H1 (cell line): ENCODE measurements at regions not wholly inside any gene's neighbourhood (a gene's known extent, or its start where the extent isn't known, plus 50 kb on each side); places are given as distances from the start of the nearest gene placed in this dataset.

ENCODE experiments used
- CTCF ChIA-PET: fragments of 300-600 bp; sonication (Branson Sonifier 250); formaldehyde crosslinking; loops from one replicate; lab custom pipeline; 2021; ENCODE audit not compliant: partially characterized antibody; lab: Charles Lee
- POLR2A ChIA-PET: fragments of 300-600 bp; sonication (Branson Sonifier 250); formaldehyde crosslinking; loops from one replicate; lab custom pipeline; 2021; ENCODE audit warnings: inconsistent platforms; ENCODE audit not compliant: partially characterized antibody; lab: Charles Lee
- DNase-seq, 2 experiments: peaks; one replicate each; pipeline versions ENCODE4 v3.0.0 to v3.0.0-alpha.2; 2010 to 2022; ENCODE audit warnings: low spot score in 2 of 2, low read depth in 1 of 2, mixed read lengths in 1 of 2
- FAIRE-seq: peaks from 2 replicates; lab custom pipeline; 2011; peaks lifted over from hg19 to GRCh38; lab: Jason Lieb, UNC
- H2AFZ ChIP-seq: 2 replicates; pipeline ENCODE4 v1.8.1; 2012; ENCODE audit warnings: low read length, inconsistent platforms
- H2AK5ac ChIP-seq: 2 replicates; pipeline ENCODE4 v1.6.1; 2013; ENCODE audit warnings: low read depth, low read length
- H2BK120ac ChIP-seq: replicated peaks from 2 replicates; pipeline ENCODE3; 2013; ENCODE audit warnings: low read depth, low read length, inconsistent platforms
- H2BK12ac ChIP-seq: 2 replicates; pipeline ENCODE4 v1.6.1; 2013; ENCODE audit warnings: low read depth, low read length
- H2BK15ac ChIP-seq: 2 replicates; pipeline ENCODE4 v1.6.1; 2013; ENCODE audit warnings: low read length
- H2BK20ac ChIP-seq: 2 replicates; pipeline ENCODE4 v1.6.1; 2013; ENCODE audit warnings: low read length
- H2BK5ac ChIP-seq: 2 replicates; pipeline ENCODE4 v1.6.1; 2013; ENCODE audit warnings: low read depth, low read length
- H3K14ac ChIP-seq: 2 replicates; pipeline ENCODE4 v1.6.1; 2013; ENCODE audit warnings: inconsistent platforms; ENCODE audit not compliant: insufficient read length
- H3K18ac ChIP-seq: 2 replicates; pipeline ENCODE4 v1.6.1; 2013; ENCODE audit warnings: low read length; ENCODE audit errors: extremely low read depth
- H3K23ac ChIP-seq: 2 replicates; pipeline ENCODE4 v1.6.1; 2013; ENCODE audit warnings: inconsistent platforms; ENCODE audit not compliant: insufficient read length
- H3K23me2 ChIP-seq: 2 replicates; pipeline ENCODE4 v1.6.1; 2013; ENCODE audit warnings: low read depth, low read length
- H3K27ac ChIP-seq: 2 replicates; pipeline ENCODE4 v1.6.1; 2011; ENCODE audit warnings: low read depth, low read length, inconsistent platforms
- H3K27me3 ChIP-seq, 4 experiments: replicated peaks in 1 of 4; 1 replicate in 1 of 4; 2 replicates in 3 of 4; pipeline versions ENCODE4 v1.6.1 to v1.8.1; 2011 to 2013; ENCODE audit warnings: low read length in 3 of 4, mild to moderate bottlenecking in 3 of 4, inconsistent platforms in 2 of 4, mixed read lengths in 2 of 4, moderate library complexity in 1 of 4; ENCODE audit not compliant: control insufficient read depth in 3 of 4, insufficient read depth in 3 of 4; ENCODE audit errors: extremely low read depth in 1 of 4
- H3K36me3 ChIP-seq, 4 experiments: 2 replicates each; pipeline versions ENCODE4 v1.6.1 to v1.8.1; 2011 to 2013; ENCODE audit warnings: mild to moderate bottlenecking in 4 of 4, low read length in 3 of 4, moderate library complexity in 2 of 4, control low read depth in 1 of 4, inconsistent platforms in 1 of 4; ENCODE audit not compliant: insufficient read depth in 4 of 4, control insufficient read depth in 2 of 4
- H3K4ac ChIP-seq: replicated peaks from 2 replicates; pipeline ENCODE3; 2013; ENCODE audit warnings: low read length, low read depth, mixed read lengths, inconsistent platforms; ENCODE audit not compliant: insufficient read length
- H3K4me1 ChIP-seq, 4 experiments: replicated peaks in 1 of 4; 1 replicate in 1 of 4; 2 replicates in 3 of 4; pipeline versions ENCODE4 v1.6.1 to v1.8.1; 2011 to 2013; ENCODE audit warnings: low read length in 3 of 4, inconsistent platforms in 2 of 4, mixed read lengths in 1 of 4; ENCODE audit not compliant: insufficient read depth in 4 of 4, control insufficient read depth in 3 of 4
- H3K4me2 ChIP-seq, 2 experiments: 2 replicates each; pipeline versions ENCODE4 v1.6.1 to v1.8.1; 2011 to 2013; ENCODE audit warnings: low read depth in 2 of 2, low read length in 2 of 2, control low read depth in 1 of 2, inconsistent platforms in 1 of 2, mild to moderate bottlenecking in 1 of 2; ENCODE audit not compliant: insufficient read depth in 1 of 2
- H3K4me3 ChIP-seq, 4 experiments: fragments of 200-600, 300-600 bp in 1 of 4; sonication (generic), shearing (Covaris generic), sonication (Bioruptor Twin) in 1 of 4; 2 replicates each; pipeline versions ENCODE4 v1.5.1 to v1.8.1; 2011 to 2016; ENCODE audit warnings: low read length in 4 of 4, low read depth in 3 of 4, control low read depth in 2 of 4, inconsistent platforms in 2 of 4, mild to moderate bottlenecking in 2 of 4, mixed read lengths in 1 of 4, moderate library complexity in 1 of 4; ENCODE audit not compliant: insufficient read depth in 2 of 4; ENCODE audit errors: extremely low read depth in 1 of 4
- H3K56ac ChIP-seq: replicated peaks from 2 replicates; pipeline ENCODE3; 2013; ENCODE audit warnings: low read depth, mild to moderate bottlenecking, mixed read lengths, low read length, inconsistent platforms; ENCODE audit not compliant: insufficient read length
- H3K79me1 ChIP-seq: 2 replicates; pipeline ENCODE4 v1.6.1; 2013; ENCODE audit warnings: low read depth, low read length, control low read depth
- H3K79me2 ChIP-seq, 2 experiments: 2 replicates each; pipeline versions ENCODE4 v1.6.1 to v1.8.1; 2012 to 2013; ENCODE audit warnings: low read length in 2 of 2, mild to moderate bottlenecking in 2 of 2, inconsistent platforms in 1 of 2; ENCODE audit not compliant: insufficient read depth in 2 of 2, control insufficient read depth in 1 of 2
- H3K9ac ChIP-seq, 4 experiments: replicated peaks in 1 of 4; 1 replicate in 1 of 4; 2 replicates in 3 of 4; pipeline versions ENCODE4 v1.6.1 to v1.8.1; 2011 to 2013; ENCODE audit warnings: low read depth in 3 of 4, low read length in 3 of 4, control low read depth in 2 of 4, mild to moderate bottlenecking in 2 of 4, moderate library complexity in 2 of 4, inconsistent platforms in 1 of 4; ENCODE audit errors: extremely low read depth in 1 of 4
- H3K9me3 ChIP-seq, 2 experiments: 2 replicates each; pipeline versions ENCODE4 v1.6.1 to v1.8.1; 2012 to 2013; ENCODE audit warnings: mild to moderate bottlenecking in 2 of 2, moderate library complexity in 2 of 2, control low read depth in 1 of 2, inconsistent platforms in 1 of 2, low read depth in 1 of 2, low read length in 1 of 2, mixed read lengths in 1 of 2; ENCODE audit not compliant: insufficient read depth in 2 of 2
- H4K20me1 ChIP-seq, 2 experiments: replicated peaks in 1 of 2; 2 replicates each; pipeline versions ENCODE3 to v1.8.1; 2011 to 2013; ENCODE audit warnings: inconsistent platforms in 2 of 2, low read length in 2 of 2, mild to moderate bottlenecking in 1 of 2; ENCODE audit not compliant: insufficient read depth in 2 of 2, control insufficient read depth in 1 of 2
- H4K5ac ChIP-seq: 2 replicates; pipeline ENCODE4 v1.6.1; 2013; ENCODE audit warnings: low read length, low read depth, mixed read lengths, inconsistent platforms; ENCODE audit not compliant: insufficient read length
- H4K8ac ChIP-seq: 2 replicates; pipeline ENCODE4 v1.8.0; 2013; ENCODE audit warnings: mild to moderate bottlenecking, moderate library complexity, low read length, inconsistent platforms; ENCODE audit not compliant: insufficient read depth; ENCODE audit errors: extremely low read depth
- H4K91ac ChIP-seq: replicated peaks from 2 replicates; pipeline ENCODE3; 2013; ENCODE audit warnings: low read length, mixed read lengths, inconsistent platforms; ENCODE audit not compliant: insufficient read length
- WGBS, 2 experiments: shearing (Covaris generic) in 1 of 2; methylation state at CpG; one replicate each; pipeline versions ENCODE4 v1.1.6 to v1.1.7; 2013 to 2015; ENCODE audit warnings: low lambda C conversion rate in 2 of 2, mixed read lengths in 2 of 2, inconsistent platforms in 1 of 2, low coverage in 1 of 2, missing lambda C conversion rate in 1 of 2; ENCODE audit not compliant: insufficient replicate concordance in 2 of 2, insufficient coverage in 1 of 2, insufficient read length in 1 of 2; ENCODE audit errors: extremely low coverage in 1 of 2, missing lambda C conversion rate in 1 of 2; 5-methylcytosine and 5-hydroxymethylcytosine counted together
- TF ChIP-seq, protein P1 (sequence below): fragments of 300-600 bp; sonication (generic); IDR thresholded peaks from 2 replicates; pipeline ENCODE4 v1.7.1; 2012; ENCODE audit warnings: low read length, moderate library complexity, mild to moderate bottlenecking, inconsistent platforms; ENCODE audit not compliant: insufficient replicate concordance

GRCh38 chr6:6509284-6509683, 79.2 kb upstream of the LY86 start:
- H3K14ac ChIP-seq = no peak overlapping the region
- H3K79me2 ChIP-seq = no peaks in the 10 kb centered on the region
- FAIRE-seq = no peak
- TF ChIP-seq, protein P1, sequence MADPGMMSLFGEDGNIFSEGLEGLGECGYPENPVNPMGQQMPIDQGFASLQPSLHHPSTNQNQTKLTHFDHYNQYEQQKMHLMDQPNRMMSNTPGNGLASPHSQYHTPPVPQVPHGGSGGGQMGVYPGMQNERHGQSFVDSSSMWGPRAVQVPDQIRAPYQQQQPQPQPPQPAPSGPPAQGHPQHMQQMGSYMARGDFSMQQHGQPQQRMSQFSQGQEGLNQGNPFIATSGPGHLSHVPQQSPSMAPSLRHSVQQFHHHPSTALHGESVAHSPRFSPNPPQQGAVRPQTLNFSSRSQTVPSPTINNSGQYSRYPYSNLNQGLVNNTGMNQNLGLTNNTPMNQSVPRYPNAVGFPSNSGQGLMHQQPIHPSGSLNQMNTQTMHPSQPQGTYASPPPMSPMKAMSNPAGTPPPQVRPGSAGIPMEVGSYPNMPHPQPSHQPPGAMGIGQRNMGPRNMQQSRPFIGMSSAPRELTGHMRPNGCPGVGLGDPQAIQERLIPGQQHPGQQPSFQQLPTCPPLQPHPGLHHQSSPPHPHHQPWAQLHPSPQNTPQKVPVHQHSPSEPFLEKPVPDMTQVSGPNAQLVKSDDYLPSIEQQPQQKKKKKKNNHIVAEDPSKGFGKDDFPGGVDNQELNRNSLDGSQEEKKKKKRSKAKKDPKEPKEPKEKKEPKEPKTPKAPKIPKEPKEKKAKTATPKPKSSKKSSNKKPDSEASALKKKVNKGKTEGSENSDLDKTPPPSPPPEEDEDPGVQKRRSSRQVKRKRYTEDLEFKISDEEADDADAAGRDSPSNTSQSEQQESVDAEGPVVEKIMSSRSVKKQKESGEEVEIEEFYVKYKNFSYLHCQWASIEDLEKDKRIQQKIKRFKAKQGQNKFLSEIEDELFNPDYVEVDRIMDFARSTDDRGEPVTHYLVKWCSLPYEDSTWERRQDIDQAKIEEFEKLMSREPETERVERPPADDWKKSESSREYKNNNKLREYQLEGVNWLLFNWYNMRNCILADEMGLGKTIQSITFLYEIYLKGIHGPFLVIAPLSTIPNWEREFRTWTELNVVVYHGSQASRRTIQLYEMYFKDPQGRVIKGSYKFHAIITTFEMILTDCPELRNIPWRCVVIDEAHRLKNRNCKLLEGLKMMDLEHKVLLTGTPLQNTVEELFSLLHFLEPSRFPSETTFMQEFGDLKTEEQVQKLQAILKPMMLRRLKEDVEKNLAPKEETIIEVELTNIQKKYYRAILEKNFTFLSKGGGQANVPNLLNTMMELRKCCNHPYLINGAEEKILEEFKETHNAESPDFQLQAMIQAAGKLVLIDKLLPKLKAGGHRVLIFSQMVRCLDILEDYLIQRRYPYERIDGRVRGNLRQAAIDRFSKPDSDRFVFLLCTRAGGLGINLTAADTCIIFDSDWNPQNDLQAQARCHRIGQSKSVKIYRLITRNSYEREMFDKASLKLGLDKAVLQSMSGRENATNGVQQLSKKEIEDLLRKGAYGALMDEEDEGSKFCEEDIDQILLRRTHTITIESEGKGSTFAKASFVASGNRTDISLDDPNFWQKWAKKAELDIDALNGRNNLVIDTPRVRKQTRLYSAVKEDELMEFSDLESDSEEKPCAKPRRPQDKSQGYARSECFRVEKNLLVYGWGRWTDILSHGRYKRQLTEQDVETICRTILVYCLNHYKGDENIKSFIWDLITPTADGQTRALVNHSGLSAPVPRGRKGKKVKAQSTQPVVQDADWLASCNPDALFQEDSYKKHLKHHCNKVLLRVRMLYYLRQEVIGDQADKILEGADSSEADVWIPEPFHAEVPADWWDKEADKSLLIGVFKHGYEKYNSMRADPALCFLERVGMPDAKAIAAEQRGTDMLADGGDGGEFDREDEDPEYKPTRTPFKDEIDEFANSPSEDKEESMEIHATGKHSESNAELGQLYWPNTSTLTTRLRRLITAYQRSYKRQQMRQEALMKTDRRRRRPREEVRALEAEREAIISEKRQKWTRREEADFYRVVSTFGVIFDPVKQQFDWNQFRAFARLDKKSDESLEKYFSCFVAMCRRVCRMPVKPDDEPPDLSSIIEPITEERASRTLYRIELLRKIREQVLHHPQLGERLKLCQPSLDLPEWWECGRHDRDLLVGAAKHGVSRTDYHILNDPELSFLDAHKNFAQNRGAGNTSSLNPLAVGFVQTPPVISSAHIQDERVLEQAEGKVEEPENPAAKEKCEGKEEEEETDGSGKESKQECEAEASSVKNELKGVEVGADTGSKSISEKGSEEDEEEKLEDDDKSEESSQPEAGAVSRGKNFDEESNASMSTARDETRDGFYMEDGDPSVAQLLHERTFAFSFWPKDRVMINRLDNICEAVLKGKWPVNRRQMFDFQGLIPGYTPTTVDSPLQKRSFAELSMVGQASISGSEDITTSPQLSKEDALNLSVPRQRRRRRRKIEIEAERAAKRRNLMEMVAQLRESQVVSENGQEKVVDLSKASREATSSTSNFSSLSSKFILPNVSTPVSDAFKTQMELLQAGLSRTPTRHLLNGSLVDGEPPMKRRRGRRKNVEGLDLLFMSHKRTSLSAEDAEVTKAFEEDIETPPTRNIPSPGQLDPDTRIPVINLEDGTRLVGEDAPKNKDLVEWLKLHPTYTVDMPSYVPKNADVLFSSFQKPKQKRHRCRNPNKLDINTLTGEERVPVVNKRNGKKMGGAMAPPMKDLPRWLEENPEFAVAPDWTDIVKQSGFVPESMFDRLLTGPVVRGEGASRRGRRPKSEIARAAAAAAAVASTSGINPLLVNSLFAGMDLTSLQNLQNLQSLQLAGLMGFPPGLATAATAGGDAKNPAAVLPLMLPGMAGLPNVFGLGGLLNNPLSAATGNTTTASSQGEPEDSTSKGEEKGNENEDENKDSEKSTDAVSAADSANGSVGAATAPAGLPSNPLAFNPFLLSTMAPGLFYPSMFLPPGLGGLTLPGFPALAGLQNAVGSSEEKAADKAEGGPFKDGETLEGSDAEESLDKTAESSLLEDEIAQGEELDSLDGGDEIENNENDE = no peak

More at GRCh38 chr6:6509284-6509683, 79.2 kb upstream of the LY86 start:
- H3K9me3 ChIP-seq = no peaks in the 10 kb centered on the region
- no peak overlapping the region for H3K27ac ChIP-seq
- no peaks in the 10 kb centered on the region for H3K23me2 ChIP-seq
- no peak overlapping the region for H4K8ac ChIP-seq
- CTCF ChIA-PET = interaction anchor here (1.2 kb wide), 1 partner anchor 9 kb away, joined by 5 read pairs; no protein-coding TSS in a partner anchor
- no peak overlapping the region for H2AK5ac ChIP-seq
- H3K4me2 ChIP-seq = no peak overlapping the region
- H3K79me1 ChIP-seq = no peaks in the 10 kb centered on the region
- no peak overlapping the region for H2AFZ ChIP-seq
- no peak overlapping the region for H2BK120ac ChIP-seq
- WGBS, 2 experiments = 91% methylated on average over 4 of the region's 4 CpGs; no CpG with 5 or more reads in 1 of the 2 experiments
- H3K9ac ChIP-seq = no peak overlapping the region
- H4K20me1 ChIP-seq = no peaks in the 10 kb centered on the region
- H3K36me3 ChIP-seq = no peaks in the 10 kb centered on the region
- H3K4ac ChIP-seq = no peak overlapping the region
- H2BK5ac ChIP-seq = no peak overlapping the region
- no peak overlapping the region for H2BK12ac ChIP-seq
- no peak overlapping the region for H2BK15ac ChIP-seq
- POLR2A ChIA-PET = no interaction called here
- H3K27me3 ChIP-seq = no peaks in the 10 kb centered on the region
- no peak overlapping the region for H4K91ac ChIP-seq
- no peak overlapping the region for H3K56ac ChIP-seq
- no peak overlapping the region for H4K5ac ChIP-seq
- no peaks in the 10 kb centered on the region for H3K4me1 ChIP-seq
- H3K4me3 ChIP-seq = no peak overlapping the region
- H3K23ac ChIP-seq = no peak overlapping the region
- no peak overlapping the region for H3K18ac ChIP-seq
- no peak for DNase-seq
- H2BK20ac ChIP-seq = no peak overlapping the region
